ENCODE measurements at regions not wholly inside any gene's neighbourhood (a gene's known extent, or its start where the extent isn't known, plus 50 kb on each side); places are given as distances from the start of the nearest gene placed in this dataset.
A peak's percentile ranks its signal among the peaks of the same experiment; 100 is the strongest.

DNA sequence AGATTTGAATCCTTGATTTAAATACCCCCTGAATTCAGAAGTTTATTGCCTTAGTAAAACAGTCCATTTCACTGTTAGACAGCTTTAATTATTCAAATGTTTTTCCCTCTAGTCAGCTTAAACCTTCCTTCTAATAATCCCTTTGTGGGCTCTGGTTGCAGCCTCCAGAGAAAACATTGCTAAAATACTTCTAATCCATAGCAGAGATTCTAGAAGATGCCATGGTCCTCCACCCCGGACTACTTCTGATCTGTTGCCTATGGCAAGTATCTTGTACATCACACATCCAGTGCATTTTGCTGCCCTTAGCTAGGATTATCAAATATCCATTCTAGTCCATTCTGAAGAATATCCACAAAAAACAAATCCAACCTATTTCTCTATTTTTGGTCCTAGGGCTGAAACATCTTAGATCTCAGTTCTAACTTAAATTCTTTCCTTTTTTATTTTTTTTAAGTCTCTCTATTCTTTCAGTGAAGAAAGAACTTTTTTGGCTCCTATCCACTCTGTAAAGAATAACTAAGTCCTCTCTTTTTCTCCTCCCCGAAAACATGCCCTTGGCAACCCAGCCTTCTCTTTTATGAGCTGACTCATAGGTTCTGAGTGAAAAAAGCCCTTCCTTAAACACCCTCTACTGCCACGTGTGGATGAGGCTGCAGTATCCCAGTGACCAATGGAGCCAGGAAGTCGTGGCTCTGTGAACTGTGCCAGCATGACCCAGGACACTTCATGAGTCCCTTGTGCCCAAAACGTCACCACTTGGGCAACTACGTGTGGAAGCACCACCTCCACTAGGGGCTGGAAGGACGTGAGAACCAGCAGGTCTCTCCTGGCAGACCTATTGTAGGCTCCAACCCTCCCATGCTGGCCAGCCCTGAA is 349.8 kb downstream of the TNS1 start:
- no peak for DNase-seq

GRCh38 chr2:217650716-217651360 is 352.0 kb downstream of the TNS1 start:
- DNase-seq: peak; percentile 21

DNA sequence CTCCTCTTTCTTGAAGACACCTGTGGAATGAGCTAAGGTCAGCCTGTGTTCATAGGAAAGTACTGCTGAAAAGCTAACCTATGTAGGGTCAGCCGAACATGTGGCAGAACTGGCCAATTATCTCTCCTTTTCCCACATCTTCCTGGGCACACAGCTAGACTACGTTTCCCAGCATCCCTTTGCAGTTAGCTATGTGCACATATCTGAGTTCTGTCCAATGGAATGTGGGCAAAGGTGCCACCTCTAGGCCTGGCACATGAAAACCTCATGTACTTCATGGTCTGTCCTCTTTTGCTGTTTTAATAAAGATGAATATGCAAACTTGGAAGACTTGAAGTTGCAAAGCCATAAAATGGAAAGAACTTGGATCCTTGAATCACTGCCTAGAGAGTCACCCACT is 352.6 kb downstream of the TNS1 start:
- no peak for DNase-seq

GRCh38 chr2:217647925-217648324 is 354.9 kb downstream of the TNS1 start:
- no peak for DNase-seq

GRCh38 chr2:217647226-217647625 is 355.6 kb downstream of the TNS1 start:
- DNase-seq: no peak

- no peak for DNase-seq
Measured at GRCh38 chr2:217645896-217646295, 356.9 kb downstream of the TNS1 start.

DNA sequence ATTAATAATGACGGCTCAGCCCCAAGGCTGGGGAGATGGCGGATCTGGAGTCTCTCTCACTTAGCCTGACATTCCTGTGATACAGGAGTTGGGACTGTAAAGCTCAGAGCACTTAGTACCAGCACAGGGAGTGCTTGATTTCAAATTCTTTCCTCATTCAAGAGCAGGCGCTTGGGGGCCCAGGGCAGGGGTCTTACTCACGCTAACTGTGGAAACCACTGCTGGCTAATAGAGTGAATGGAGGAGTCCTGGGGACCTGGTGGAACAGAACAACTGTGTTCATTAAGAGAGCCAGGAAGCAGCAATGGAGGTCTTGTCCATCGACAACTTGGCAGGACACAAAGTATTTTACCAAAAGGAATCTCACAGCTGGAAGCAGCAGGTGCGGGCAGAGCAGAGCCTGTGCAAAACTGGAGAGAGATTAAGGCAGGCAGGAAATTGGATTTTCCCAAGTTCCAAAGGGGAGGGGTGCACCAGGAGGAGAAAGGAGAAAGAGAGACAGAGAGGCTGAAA is 358.9 kb downstream of the TNS1 start:
- DNase-seq: no peak

DNA sequence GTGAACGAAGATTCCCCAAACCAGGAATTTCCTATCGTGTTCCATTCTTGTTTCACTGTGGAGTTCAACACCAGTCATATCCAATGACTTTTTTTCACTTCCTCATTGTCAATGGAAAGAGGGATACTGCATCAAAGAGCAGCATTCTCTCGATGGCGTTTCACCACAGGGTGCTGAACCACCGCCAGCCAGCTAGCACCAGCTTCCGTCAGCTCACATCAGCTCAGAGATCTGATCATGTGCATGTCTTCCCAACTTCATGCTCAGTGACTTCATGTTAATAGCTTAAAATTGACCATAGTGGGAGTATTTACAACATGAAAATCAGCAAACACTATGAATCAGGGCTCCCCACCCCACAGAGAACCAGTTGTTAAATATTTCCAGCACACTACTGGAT is 359.9 kb downstream of the TNS1 start:
- DNase-seq: no peak

GRCh38 chr2:217641960-217642359 is 360.8 kb downstream of the TNS1 start:
- no peak for DNase-seq

GRCh38 chr2:217639481-217639880 is 363.3 kb downstream of the TNS1 start:
- DNase-seq: no peak

GRCh38 chr2:217638533-217638932 is 364.3 kb downstream of the TNS1 start:
- DNase-seq: no peak

DNA sequence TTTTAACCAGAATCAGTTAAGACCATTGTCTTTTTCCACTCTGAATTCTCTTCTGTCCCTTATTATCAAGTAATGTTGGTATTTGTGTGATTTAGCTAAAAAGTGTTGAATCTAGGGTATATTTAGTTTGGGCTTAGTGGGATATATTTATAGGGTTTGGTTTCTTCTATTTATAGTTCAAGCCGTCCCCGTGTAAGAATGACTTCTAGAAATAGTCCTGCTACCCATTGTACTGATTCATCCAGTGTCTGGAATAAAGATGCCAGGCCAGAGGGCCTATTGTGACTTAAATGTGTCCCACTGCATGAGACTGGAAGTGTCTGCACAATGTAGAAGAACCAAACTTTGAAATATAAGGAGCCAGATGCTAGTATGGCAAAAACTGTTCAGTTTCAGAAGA is 364.8 kb downstream of the TNS1 start:
- no peak for DNase-seq

GRCh38 chr2:217636991-217637561 is 365.7 kb downstream of the TNS1 start:
- no peak for DNase-seq

DNA sequence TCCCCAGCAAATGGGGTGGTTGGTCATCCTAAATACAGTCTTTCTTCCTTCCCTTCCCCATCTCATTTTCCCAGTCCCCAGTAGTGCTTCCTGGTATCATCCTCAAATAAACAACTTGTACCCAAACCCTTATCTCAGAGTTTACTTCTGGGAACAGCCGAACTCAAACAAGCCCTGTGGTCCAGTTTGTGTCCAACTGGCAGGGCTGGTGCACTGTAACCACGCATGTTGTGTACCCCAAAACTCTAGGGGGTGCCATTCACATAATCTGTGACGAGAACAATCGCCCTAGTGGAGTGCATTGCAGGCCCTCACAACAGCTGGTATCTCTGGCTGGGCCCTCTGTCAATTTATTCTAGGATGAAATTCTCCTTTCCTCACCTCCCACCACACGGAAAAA is 366.2 kb downstream of the TNS1 start:
- no peak for DNase-seq

DNA sequence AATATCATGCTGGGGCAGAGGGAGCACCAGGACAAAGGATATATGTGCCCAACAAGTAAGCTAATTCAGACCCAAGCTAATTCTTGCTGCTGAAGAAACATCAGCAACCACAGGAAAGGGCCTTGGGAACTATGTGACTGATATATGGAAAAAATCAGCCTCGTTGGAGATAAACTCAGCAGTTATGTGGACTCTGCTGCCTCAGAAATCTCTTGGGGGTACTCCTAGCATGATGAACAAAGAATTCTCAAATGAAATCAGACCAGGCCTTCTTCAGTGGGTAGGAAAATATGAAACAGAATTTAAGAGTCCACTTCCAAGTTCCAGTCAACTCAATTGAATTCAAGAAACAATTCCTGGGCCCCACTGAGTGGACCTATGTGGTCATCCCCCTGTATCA is 367.9 kb downstream of the TNS1 start:
- no peak for DNase-seq

DNA sequence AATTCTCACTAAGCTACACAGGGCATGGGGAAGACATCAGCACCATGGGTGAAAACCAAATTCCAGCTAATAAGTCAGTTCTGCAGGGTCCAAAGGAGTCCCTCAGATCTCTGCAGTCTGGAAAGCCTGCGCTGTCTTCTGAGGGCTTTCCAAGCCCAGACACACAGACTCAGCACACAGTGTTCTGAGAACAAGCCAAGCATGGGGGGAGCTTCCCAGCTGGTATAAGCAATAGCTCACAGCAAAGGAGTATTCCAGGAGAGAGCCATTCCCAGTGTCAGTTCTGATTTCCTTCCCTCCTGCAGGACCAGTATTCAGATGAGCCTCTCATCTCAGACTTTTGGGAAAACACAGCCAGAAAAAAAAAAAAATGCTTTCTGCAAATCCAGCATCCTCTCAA is 370.8 kb downstream of the TNS1 start:
- no peak for DNase-seq

DNA sequence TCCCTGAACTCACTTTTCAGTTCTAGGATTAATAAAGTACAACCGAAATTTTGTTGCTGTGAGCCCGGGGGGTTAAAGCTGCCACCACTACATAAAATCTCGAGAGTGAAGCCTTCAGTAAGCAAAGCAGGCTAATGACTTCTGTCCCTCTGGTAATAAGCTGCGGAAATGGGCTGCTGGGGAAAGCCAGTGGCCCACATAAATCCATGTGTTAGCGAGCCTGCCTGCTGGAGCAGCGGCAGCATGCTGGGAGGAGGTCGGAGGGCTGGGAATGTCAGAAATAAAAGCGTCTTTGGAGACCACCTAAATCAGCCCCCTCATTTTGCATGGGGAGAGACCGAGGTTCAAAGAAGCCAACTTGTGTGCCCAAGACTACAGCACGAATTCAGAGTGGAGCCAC is 371.7 kb downstream of the TNS1 start:
- DNase-seq: no peak

DNA sequence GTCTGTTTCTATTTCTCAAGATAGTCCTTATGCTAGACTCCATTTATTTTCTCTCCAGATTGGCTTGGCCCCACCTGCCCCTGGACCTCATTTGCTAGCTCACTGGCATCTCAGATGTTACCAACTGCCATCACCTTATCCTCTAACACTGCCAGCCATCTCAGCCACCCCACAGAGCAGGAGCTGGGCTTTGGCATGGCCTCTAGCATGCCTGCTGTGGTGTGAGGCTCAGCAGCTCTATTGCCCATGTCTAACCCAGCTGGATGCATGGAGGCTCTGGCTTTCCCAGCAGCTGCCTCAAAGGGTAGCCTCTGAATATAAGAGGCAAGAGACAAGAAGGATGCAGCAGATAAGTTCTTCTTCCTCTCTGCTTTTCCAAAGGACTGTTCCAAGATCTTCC is 373.4 kb downstream of the TNS1 start:
- no peak for DNase-seq

GRCh38 chr2:217628061-217628460 is 374.7 kb downstream of the TNS1 start:
- DNase-seq: no peak

GRCh38 chr2:217626926-217627325 is 375.9 kb downstream of the TNS1 start:
- no peak for DNase-seq

DNA sequence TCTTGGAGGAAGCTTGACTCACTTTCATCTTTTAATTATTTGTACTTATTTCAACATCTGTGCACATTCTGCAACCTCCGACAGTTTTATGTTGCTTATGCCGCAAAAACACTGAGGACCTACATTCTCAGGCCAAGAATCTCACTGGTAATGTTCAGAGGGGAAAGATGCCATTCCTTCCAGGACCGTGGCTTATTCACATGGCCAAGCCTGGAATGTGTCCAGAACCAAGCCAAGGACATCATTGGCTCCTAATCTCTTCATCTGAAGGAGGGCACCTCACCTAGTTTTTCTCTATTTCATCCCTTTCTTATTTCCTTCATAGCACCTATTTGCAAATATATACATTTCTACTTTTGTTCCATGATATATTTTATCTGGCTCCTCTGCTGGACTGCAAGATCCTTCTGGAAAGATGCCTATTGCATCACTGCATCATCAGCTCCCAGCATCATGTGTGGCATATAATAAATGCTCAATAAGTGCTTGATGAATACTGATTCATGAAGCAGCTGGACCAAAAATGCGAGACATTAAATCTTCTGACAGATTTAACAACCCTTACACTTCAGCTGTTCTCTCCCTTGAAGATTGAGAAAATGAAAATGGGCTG is 377.1 kb downstream of the TNS1 start:
- no peak for DNase-seq

- DNase-seq: no peak
Measured at GRCh38 chr2:217623281-217623912, 379.4 kb downstream of the TNS1 start.

All from stimulated activated CD4-positive, alpha-beta T cell treated with anti-CD3 and anti-CD28 coated beads, Interleukin-15, amount 100 ng/mL, for 24 hours (primary cell).